GM19468 (cell line): ENCODE measurements at regions not wholly inside any gene's neighbourhood (a gene's known extent, or its start where the extent isn't known, plus 50 kb on each side); places are given as distances from the start of the nearest gene placed in this dataset.
"Not testable (repeated sequence)": the region's sequence is repeated elsewhere in the genome, so short reads cannot be mapped to it uniquely, and the experiment has no call there.

Experiments used
- ATAC-seq: cut with Tn5 transposase; IDR thresholded peaks from one replicate; pipeline ENCODE4 v1.9.1; 2021; ENCODE audit warnings: mild to moderate bottlenecking, moderate library complexity, moderate number of reproducible peaks; ENCODE audit not compliant: unreplicated experiment; ENCODE audit errors: extremely low read depth

DNA sequence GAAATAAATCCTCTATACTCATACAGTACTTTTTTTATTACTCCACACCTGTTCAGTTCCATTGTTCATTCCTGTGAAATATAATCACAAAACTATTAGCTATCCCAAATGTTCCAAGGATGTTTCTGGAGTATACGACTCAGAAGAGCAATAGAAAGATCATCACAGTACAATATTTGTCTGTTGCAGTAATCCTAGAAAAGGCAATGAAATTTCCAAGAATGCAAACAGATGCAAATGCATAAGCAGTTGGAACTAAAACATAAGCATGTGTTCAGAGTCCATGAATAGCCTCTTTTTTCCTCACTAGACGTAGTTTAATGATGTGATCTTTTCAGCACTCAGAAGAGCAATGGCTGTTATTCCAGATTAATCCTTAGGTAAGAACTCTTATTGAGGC, 55.2 kb downstream of the RTL3 start:
- no peak for ATAC-seq

- ATAC-seq = no peak
Measured at GRCh38 chrX:78595901-78596502, 63.1 kb downstream of the RTL3 start.

- no peak for ATAC-seq
Measured at GRCh38 chrX:78593701-78594100, 65.4 kb downstream of the RTL3 start.

GRCh38 chrX:78592030-78592429, 67.1 kb downstream of the RTL3 start:
- ATAC-seq = no peak

DNA sequence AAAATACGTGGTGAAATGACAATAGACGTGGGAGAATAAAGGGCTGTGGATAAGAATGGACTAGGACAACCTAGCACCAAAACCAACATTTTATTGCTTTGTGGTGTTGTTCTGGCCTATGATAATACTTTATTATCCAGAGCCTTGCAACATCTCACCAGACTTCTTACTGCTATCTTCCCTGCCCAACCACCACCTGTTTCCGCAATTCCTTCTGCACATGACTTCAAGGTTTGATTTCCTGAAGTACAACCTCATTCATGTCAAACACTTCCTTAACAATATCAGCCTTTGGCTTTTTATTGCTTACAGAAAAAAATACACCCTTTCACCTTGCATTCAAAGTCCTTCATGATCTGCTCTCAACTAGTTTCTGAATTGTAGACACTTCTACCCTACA, 84.8 kb downstream of the RTL3 start:
- ATAC-seq = no peak

DNA sequence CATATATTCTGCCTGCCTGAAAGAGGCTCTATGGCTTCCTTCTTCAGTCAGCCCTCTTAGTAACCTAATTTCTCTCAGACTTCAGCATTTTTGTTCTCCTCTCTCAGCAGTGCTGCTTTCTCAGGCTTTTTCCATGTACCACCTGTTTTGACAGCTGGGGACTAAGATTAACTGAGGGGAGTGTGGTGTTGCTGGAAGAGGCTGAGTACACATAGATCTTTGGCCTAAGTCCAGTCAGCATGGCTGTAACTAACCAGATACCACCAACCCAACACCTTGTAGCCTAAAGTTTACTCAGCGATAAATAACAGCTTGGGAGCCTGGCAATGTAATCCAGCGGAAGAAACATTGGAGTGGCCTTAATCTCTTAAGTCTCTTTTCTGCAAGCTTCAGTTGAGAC, 85.5 kb downstream of the RTL3 start:
- ATAC-seq = no peak

- ATAC-seq = no peak
Measured at GRCh38 chrX:78571849-78572248, 87.3 kb downstream of the RTL3 start.

GRCh38 chrX:78555401-78555980, 103.6 kb downstream of the RTL3 start:
- ATAC-seq = no peak

- ATAC-seq = not testable (repeated sequence)
Measured at GRCh38 chrX:78552628-78553027, 106.5 kb downstream of the RTL3 start.

DNA sequence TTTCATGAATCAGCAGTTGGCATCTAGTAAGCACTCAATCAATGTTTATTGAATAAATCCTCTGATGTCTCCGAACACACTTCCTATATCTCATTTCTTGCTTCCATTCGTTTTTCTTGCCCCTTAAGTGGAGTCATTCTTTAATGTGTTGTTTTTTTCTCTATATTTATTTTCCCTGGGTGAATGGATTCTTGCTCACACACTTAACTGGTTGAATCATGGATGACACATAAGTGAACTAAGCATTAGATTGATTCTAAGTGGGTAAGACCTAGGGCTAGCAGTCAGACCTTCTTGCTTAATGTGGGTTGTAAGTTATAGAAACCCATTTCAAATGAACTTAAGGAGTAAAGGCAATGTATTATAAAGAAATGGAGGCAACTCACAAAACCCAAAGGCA, 111.1 kb downstream of the RTL3 start:
- no peak for ATAC-seq

DNA sequence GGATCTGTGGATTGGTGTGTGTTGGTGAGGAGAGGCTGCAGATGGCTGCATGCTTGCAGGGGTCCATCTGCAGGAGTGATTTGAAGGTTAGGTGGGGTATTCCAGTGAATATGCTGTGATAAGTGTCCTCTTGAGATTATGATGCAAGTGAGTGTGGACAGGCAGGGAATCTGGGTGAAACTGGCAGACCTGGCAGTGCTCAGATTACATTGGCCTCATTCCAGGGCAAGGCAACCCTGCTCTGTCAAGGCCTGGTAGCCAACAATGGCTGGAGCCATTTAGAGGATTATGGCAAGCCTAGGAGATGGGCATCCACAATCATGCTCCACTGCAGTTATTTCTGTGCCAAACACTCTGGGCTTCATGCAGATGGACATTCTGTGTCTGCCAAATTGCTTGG, 113.9 kb downstream of the RTL3 start:
- no peak for ATAC-seq

DNA sequence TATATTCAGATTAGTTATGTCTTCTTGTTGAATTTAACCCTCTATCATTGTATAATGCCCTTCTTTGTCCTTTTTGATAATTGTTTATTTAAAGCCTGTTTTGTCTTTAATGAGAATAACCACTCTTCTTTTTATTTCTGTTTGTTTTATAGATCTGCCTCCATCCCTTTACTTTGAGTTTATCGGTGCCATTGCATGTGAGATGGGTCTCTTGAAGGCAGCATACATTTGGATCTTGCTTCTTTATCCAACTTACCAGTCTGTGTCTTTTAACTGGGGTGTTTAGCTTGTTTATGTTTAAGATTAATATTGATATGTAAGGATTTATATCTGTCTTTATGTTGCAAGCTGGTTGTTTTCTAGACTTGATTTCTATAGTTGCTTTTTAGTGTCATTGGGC, 115.8 kb downstream of the RTL3 start:
- ATAC-seq = no peak

GRCh38 chrX:78540171-78540570, 119.0 kb downstream of the RTL3 start:
- no peak for ATAC-seq

DNA sequence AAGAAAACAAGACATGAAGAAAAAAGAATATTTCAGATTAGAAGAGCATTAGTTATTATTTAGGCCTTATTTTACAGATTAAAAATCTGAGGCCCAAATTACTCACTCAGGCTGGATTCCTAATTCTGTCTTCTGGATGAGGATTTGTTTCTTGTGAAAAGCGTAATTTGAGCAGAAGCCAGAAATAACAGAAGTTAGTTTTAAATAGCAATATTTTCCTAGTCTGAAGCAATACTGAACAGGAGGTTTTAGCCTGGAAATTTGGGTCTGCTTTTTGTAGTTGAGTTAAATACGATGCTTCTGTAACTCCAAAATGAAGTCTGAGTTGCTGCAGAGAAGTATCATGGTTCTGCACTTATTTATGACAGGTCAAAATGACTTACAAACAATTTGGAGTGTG, 124.9 kb downstream of the RTL3 start:
- no peak for ATAC-seq

DNA sequence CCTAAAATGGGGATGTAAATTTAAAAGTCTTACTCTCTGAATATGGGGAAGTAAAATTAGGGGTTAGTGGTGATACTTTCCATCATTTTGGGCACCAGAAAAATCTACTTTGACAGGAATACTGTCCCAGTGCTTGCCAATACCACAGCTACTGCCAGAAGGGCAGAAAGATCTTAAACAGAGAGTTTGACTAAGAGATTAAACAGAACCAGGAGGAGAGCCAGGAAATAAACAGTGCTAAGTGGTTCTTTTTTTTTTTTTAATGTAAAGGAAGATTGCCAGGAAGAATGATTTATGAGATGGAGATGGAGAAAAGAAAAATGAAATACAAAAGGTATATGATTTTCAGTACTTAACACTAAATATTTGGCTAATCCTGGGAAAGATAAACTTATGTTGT, 126.8 kb downstream of the RTL3 start:
- no peak for ATAC-seq

DNA sequence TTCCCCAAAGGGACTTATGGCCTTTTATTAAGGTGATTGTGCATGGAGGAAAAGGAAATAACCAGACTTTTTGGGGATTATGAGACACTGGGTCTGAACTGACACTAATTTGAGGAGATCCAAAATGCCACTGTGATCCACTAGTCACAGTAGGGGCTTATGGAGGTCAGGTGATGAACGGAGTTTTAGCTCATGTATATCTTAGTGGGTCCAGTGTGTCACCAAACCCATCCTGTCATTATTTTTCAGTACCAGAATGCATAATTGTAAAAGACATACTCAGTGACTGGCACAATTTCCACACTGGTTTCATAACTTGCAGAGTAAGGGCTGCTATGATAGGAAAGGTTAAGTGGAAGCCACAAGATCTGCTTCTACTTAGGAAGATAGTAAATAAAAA, 131.3 kb downstream of the RTL3 start:
- no peak for ATAC-seq

DNA sequence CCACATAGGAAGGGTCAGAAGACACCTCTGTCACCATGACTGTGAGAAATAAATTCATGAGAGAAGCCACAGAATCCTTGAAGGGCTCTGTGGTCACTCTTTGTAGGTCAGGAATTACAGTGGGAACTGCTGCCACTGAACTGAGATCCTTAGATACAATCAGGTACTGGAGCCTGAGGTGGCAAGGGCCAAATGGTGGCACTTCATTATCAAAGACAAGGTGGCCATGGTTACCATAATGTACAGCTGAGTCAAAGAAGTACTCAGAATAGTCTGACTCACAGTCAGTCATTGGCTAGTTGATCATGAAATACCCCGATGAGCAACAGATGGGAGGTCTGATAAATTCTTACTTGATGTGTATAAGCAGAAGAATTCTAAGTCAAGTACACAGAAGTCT, 131.9 kb downstream of the RTL3 start:
- ATAC-seq = no peak

DNA sequence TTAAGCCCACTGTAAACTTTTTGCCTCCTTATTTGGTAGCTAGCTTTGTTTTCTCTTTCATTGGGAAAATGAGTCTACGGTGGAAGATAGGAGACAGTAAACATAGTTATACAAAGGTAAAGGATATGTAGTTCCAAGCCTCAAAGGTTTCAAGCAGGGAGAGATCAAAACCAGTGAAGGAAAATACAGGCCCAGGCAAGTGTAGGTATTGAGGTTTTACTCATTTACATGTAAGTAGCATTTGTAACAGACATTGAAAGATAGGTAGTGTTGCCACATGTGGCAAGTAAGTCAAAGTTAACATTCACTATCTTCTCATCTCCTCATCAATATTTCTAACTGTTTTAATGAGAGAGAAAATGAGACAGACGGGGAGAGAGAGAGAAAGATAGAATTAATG, 136.5 kb downstream of the RTL3 start:
- ATAC-seq = no peak

DNA sequence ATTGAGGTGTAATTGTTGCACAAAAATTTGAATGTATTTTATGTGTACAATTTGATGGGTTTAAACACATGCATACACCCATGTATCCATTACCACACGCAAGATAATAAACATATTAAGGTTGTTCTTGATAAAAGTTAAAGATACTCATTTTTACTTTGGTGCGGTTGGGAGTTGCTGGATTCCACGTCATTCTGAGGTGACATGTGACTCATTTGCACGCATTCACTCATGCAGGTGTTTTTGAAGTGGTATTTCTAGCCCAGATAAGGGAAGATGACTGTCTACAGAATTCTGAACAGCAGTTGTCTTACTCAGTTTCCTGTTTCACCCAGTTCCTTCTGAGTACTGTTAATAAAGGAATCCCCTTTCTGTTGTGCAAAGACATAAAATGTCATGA, 142.0 kb downstream of the RTL3 start:
- no peak for ATAC-seq

DNA sequence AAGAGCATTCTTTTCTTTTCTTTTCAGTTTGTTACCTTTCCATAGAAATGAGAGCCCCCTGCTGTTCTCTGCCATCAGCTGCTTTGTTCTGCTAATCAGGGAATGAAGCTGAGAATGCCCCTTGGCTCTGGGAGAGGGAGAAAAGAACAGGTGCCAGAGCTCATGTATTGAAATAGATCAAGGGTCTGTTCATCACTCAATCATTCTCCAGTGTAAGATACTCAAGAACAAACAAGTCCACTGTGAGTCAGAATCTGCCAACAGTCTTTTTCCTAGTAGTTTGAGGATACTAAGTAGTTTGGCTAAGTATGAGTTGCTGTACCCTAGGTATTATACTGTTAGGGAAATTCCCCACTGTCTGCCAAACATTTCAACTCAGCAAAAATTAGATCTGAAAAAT, 144.3 kb downstream of the RTL3 start:
- ATAC-seq = no peak

DNA sequence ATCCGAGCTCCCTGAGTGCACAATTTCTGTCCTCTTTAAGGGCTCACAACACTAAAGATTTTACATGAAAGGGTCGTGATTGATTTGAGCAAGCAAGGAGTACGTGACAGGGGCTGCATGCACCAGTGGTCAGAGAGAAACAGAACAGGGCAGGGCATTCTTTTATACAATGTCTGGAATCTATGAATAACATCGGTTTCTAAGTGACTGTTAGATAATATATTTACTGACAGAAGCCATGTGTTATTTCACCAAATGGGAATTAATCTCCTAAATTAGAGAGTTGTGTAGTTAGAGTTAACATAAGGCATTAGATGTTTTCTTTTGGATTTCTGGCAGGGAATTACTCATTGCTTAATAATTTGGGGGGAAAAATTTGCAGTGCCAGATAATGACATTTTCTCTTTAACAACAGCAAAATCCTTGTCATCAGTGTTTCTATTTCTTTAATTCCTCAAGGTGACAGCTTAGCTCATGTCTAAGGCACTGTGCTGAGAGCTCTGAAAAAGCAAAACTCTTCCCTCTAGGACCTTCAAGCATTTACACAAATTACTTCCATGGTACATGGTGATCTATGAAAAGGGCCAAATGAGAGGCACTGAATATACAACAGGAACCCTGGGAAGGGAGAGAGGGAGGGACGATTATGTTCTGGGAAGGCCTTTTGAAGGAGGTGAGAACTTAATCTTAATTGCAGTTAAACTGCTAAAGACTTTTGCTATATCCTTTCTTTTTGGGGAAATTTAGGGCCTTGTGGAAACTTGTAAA, 145.0 kb downstream of the RTL3 start:
- ATAC-seq = no peak

DNA sequence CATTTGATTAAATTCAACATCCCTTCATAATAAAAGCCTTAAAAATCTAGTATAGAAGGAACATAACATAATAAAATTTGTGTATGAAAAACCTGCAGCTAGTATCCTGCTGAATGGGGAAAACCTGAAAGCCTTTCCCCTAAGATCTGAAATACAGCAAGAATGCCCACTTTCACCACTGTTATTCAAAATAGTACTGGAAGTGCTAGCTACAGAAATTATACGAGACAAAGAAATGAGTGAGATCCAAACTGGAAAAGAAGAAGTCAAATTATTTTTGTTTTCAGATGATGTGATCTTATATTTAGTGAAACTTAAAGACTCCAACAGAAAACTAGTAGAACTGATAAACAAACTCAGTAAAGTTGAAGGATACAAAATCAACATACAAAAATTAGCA, 152.9 kb downstream of the RTL3 start:
- ATAC-seq = no peak
